GM23248 (cell line): ENCODE measurements at regions not wholly inside any gene's neighbourhood (a gene's known extent, or its start where the extent isn't known, plus 50 kb on each side); places are given as distances from the start of the nearest gene placed in this dataset.

Source experiments
- EZH2 ChIP-seq: fragments of 200-600 bp; sonication (generic); IDR thresholded peaks from 2 replicates; pipeline ENCODE4 v1.6.1; 2018; ENCODE audit warnings: antibody characterized with exemption, mild to moderate bottlenecking; ENCODE audit not compliant: insufficient read depth, poor library complexity, severe bottlenecking
- EZH2phosphoT487 ChIP-seq: fragments of 200-600 bp; sonication (generic); IDR thresholded peaks from 2 replicates; pipeline ENCODE4 v1.6.1; 2018; ENCODE audit warnings: antibody characterized with exemption, moderate library complexity, mild to moderate bottlenecking, low read depth; ENCODE audit not compliant: insufficient read depth

- no peak for TF ChIP-seq EZH2
- no peak for TF ChIP-seq EZH2phosphoT487
These were observed 85.1 kb downstream of the YIPF5 start for GRCh38 chr5:144085381-144085780.
